Thyroid gland (tissue), 4 donors: ENCODE measurements at regions not wholly inside any gene's neighbourhood (a gene's known extent, or its start where the extent isn't known, plus 50 kb on each side); places are given as distances from the start of the nearest gene placed in this dataset.

Experiments
- CTCF ChIP-seq, 6 experiments: fragments of 200-600 bp in 3 of 6; fragments of 450-650 bp in 3 of 6; sonication (generic) in 3 of 6; IDR thresholded peaks; one replicate each; pipeline ENCODE4 v1.5.1; 2016 to 2019; ENCODE audit warnings: antibody characterized with exemption in 6 of 6, mild to moderate bottlenecking in 2 of 6, inconsistent platforms in 1 of 6, moderate library complexity in 1 of 6
- POLR2A ChIP-seq, 2 donors: fragments of 450-650 bp; IDR thresholded peaks; one replicate each; pipeline ENCODE4 v1.6.1; 2017; ENCODE audit warnings: antibody characterized with exemption in 2 of 2, mild to moderate bottlenecking in 2 of 2, moderate library complexity in 1 of 2

GRCh38 chr15:70348226-70348543, 250.5 kb upstream of the TLE3 start:
- no peak for TF ChIP-seq POLR2A (IDR thresholded peaks at IDR 0.05)
- TF ChIP-seq CTCF (IDR thresholded peaks at IDR 0.05): no peak
